HEK293 (cell line): ENCODE measurements at regions not wholly inside any gene's neighbourhood (a gene's known extent, or its start where the extent isn't known, plus 50 kb on each side); places are given as distances from the start of the nearest gene placed in this dataset.

Source experiments
- CTCF ChIA-PET: fragments of 350-600 bp; formaldehyde crosslinking; extraction: SDS; loops from one replicate; lab custom pipeline; 2021; ENCODE audit warnings: antibody characterized with exemption; lab: Yijun Ruan, JAX
- POLR2A ChIA-PET: fragments of 300-600 bp; formaldehyde crosslinking; extraction: SDS; loops from one replicate; lab custom pipeline; 2020; ENCODE audit warnings: antibody characterized with exemption, inconsistent platforms; lab: Yijun Ruan, JAX
- H3K27ac ChIP-seq: fragments of 200-500 bp; sonication (Bioruptor generic); 2 replicates; pipeline ENCODE4 v1.5.1; 2014; ENCODE audit warnings: low read depth, low read length, control low read depth, inconsistent platforms; ENCODE audit errors: extremely low read depth
- H3K36me3 ChIP-seq, 2 experiments: fragments of 200-500 bp in 1 of 2; sonication (Bioruptor generic) in 1 of 2; 1 replicate in 1 of 2; 2 replicates in 1 of 2; pipeline ENCODE4 v1.5.1; 2014 to 2017; ENCODE audit warnings: inconsistent platforms in 2 of 2, low read length in 2 of 2; ENCODE audit not compliant: control insufficient read depth in 2 of 2, insufficient read depth in 1 of 2
- H3K4me1 ChIP-seq: fragments of 200-500 bp; sonication (Bioruptor generic); 2 replicates; pipeline ENCODE4 v1.5.1; 2014; ENCODE audit warnings: mild to moderate bottlenecking, low read length, inconsistent platforms; ENCODE audit not compliant: control insufficient read depth, insufficient read depth
- H3K4me3 ChIP-seq: 2 replicates; pipeline ENCODE4 v1.5.1; 2011; ENCODE audit warnings: low read depth, mild to moderate bottlenecking, control low read depth, low read length, moderate library complexity
- H3K9me3 ChIP-seq: fragments of 200-500 bp; sonication (Bioruptor generic); 2 replicates; pipeline ENCODE4 v1.5.1; 2014; ENCODE audit warnings: low read depth, low read length, inconsistent platforms; ENCODE audit not compliant: control insufficient read depth, insufficient read depth
- GLIS2 ChIP-seq: fragments of 450-650 bp; formaldehyde crosslinking; IDR thresholded peaks from 2 replicates; pipeline ENCODE4 v1.5.1; 2016; ENCODE audit warnings: missing biosample characterization, missing genetic modification characterization
- HOXC10 ChIP-seq: sonication (generic); formaldehyde crosslinking; IDR thresholded peaks from 2 replicates; pipeline ENCODE4 v1.8.1; 2023; ENCODE audit warnings: mild to moderate bottlenecking, missing genetic modification reagents
- IKZF3 ChIP-seq: fragments of 450-650 bp; IDR thresholded peaks from 2 replicates; pipeline ENCODE4 v1.5.0; 2018; ENCODE audit warnings: missing biosample characterization, mild to moderate bottlenecking, missing genetic modification characterization, moderate library complexity
- KLF8 ChIP-seq: fragments of 450-650 bp; formaldehyde crosslinking; IDR thresholded peaks from 2 replicates; pipeline ENCODE4 v1.5.1; 2016; ENCODE audit warnings: missing biosample characterization, missing genetic modification characterization
- MZF1 ChIP-seq: fragments of 450-650 bp; formaldehyde crosslinking; IDR thresholded peaks from 2 replicates; pipeline ENCODE4 v1.5.1; 2017; ENCODE audit warnings: missing biosample characterization, missing genetic modification characterization, borderline replicate concordance
- ZBTB17 ChIP-seq: fragments of 450-650 bp; formaldehyde crosslinking; IDR thresholded peaks from 2 replicates; pipeline ENCODE4 v1.5.1; 2016; ENCODE audit warnings: missing biosample characterization, missing genetic modification characterization
- ZFHX2 ChIP-seq: fragments of 450-650 bp; formaldehyde crosslinking; conservative IDR thresholded peaks from 2 replicates; pipeline ENCODE4 v1.5.1; 2016; ENCODE audit warnings: missing biosample characterization, missing genetic modification characterization
- ZFP37 ChIP-seq: fragments of 450-650 bp; formaldehyde crosslinking; IDR thresholded peaks from 2 replicates; pipeline ENCODE4 v1.5.1; 2016; ENCODE audit warnings: missing biosample characterization, missing genetic modification characterization
- ZNF114 ChIP-seq: fragments of 450-650 bp; formaldehyde crosslinking; IDR thresholded peaks from 2 replicates; pipeline ENCODE4 v1.5.0; 2017; ENCODE audit warnings: missing biosample characterization, missing genetic modification characterization
- ZNF2 ChIP-seq: fragments of 450-650 bp; formaldehyde crosslinking; IDR thresholded peaks from 2 replicates; pipeline ENCODE4 v1.5.1; 2016; ENCODE audit warnings: missing biosample characterization, missing genetic modification characterization
- ZNF23 ChIP-seq: fragments of 450-650 bp; formaldehyde crosslinking; IDR thresholded peaks from 2 replicates; pipeline ENCODE4 v1.5.1; 2016; ENCODE audit warnings: missing biosample characterization, missing genetic modification characterization, borderline replicate concordance
- ZNF26 ChIP-seq: fragments of 450-650 bp; formaldehyde crosslinking; IDR thresholded peaks from 2 replicates; pipeline ENCODE4 v1.5.1; 2016; ENCODE audit warnings: missing biosample characterization, missing genetic modification characterization
- ZNF416 ChIP-seq: fragments of 450-650 bp; formaldehyde crosslinking; IDR thresholded peaks from 2 replicates; pipeline ENCODE4 v1.5.1; 2016; ENCODE audit warnings: missing biosample characterization, missing genetic modification characterization
- ZNF449 ChIP-seq: fragments of 450-650 bp; formaldehyde crosslinking; IDR thresholded peaks from 2 replicates; pipeline ENCODE4 v1.5.1; 2017; ENCODE audit warnings: missing biosample characterization, mild to moderate bottlenecking, missing genetic modification characterization, moderate library complexity
- ZNF664 ChIP-seq: fragments of 450-650 bp; formaldehyde crosslinking; IDR thresholded peaks from 2 replicates; pipeline ENCODE4 v1.5.1; 2016; ENCODE audit warnings: missing biosample characterization, missing genetic modification characterization
- ZNF701 ChIP-seq: fragments of 450-650 bp; formaldehyde crosslinking; IDR thresholded peaks from 2 replicates; pipeline ENCODE4 v1.5.1; 2016; ENCODE audit warnings: missing biosample characterization, missing genetic modification characterization
- ZNF776 ChIP-seq: fragments of 450-650 bp; formaldehyde crosslinking; IDR thresholded peaks from 2 replicates; pipeline ENCODE4 v1.5.0; 2017; ENCODE audit warnings: missing biosample characterization, missing genetic modification characterization, borderline replicate concordance
- TF ChIP-seq, protein P1 (sequence below): fragments of 450-650 bp; IDR thresholded peaks from 2 replicates; pipeline ENCODE4 v1.5.1; 2018; ENCODE audit warnings: missing biosample characterization, missing genetic modification characterization
- TF ChIP-seq, protein P2 (sequence below): fragments of 450-650 bp; formaldehyde crosslinking; IDR thresholded peaks from 2 replicates; pipeline ENCODE4 v1.5.1; 2017; ENCODE audit warnings: missing biosample characterization, missing genetic modification characterization
- TF ChIP-seq, protein P3 (sequence below): fragments of 450-650 bp; formaldehyde crosslinking; IDR thresholded peaks from 2 replicates; pipeline ENCODE4 v1.5.1; 2016; ENCODE audit warnings: missing biosample characterization, missing genetic modification characterization
- TF ChIP-seq, protein P4 (sequence below): fragments of 450-650 bp; formaldehyde crosslinking; IDR thresholded peaks from 2 replicates; pipeline ENCODE4 v1.5.1; 2016; ENCODE audit warnings: missing biosample characterization, missing genetic modification characterization
- TF ChIP-seq, protein P5 (sequence below): fragments of 450-650 bp; formaldehyde crosslinking; IDR thresholded peaks from 2 replicates; pipeline ENCODE4 v1.5.0; 2017; ENCODE audit warnings: missing biosample characterization, missing genetic modification characterization, borderline replicate concordance

DNA sequence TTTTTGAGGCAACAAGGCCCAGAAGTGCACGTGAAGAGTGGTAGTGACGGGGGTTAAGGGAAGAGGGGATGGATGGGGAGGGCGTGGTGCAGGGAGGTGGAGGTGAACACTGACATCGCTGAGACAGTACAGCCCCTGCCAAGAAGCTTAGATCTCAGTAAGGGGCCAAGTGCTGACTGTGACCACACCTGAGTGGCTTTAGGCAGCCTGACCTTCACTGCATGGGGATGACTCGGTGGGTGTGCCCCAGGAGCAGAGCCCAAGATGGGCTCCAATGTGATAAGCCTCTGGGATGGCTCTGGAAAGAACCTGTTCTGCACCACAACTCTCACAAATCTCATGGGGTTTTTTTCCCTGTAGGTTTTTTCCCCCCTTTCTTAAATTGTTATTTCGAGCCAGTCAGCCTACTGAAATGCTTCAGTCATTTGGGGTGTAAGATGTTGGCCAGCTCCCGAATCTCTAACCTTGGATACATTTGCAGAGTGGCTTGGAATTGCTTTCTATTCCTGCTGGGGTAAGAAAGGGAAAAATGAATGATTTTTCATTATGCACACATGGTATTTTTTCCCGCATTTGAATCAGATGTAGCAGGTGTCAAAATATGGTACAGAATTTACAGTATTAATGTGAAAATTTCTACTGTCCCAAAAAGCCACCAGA is 165.0 kb downstream of the TM9SF2 start (continued):
- TF ChIP-seq, protein P1, sequence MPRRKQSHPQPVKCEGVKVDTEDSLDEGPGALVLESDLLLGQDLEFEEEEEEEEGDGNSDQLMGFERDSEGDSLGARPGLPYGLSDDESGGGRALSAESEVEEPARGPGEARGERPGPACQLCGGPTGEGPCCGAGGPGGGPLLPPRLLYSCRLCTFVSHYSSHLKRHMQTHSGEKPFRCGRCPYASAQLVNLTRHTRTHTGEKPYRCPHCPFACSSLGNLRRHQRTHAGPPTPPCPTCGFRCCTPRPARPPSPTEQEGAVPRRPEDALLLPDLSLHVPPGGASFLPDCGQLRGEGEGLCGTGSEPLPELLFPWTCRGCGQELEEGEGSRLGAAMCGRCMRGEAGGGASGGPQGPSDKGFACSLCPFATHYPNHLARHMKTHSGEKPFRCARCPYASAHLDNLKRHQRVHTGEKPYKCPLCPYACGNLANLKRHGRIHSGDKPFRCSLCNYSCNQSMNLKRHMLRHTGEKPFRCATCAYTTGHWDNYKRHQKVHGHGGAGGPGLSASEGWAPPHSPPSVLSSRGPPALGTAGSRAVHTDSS (tag by site-specific recombination), result no peak
- no peak for TF ChIP-seq ZFHX2
- TF ChIP-seq ZNF449 (tag by site-specific recombination), result no peak
- TF ChIP-seq HOXC10 (CRISPR knock-in tag), result no peak
- no peak for TF ChIP-seq GLIS2 (tag by site-specific recombination)
- TF ChIP-seq ZNF23 (tag by site-specific recombination), result no peak
- no peak for TF ChIP-seq ZNF416 (tag by site-specific recombination)

DNA sequence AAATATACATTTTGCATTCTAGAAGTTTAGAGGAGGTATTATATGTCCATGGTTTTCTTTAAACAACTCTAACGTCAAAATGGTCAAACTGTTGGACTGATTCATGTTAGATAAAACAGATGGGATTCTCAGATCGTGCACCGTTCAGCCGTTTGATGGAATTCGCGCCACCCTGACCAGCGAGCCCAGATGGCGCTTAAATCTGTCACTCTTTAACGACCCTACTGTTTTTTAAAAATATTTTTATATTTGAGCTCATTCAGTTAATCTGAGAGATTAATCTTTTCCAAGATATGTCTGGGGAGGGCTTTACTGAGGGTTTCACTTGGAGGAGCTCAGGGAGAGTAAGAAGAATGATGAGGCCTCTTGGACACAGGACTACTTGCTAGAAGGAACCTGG is 164.4 kb downstream of the TM9SF2 start:
- ChIA-PET CTCF (interaction anchor here (0.7 to 1.1 kb wide), 2 partner anchors 48 to 258 kb away, joined by 3 to 4 read pairs; no protein-coding TSS in a partner anchor), POLR2A (interaction anchor here (0.9 kb wide), 1 partner anchor 9 kb away, joined by 4 read pairs; no protein-coding TSS in a partner anchor)
- Histone ChIP-seq H3K4me1 (peaks cover 7% of the 10 kb centered on the region), H3K36me3 (no peaks in the 10 kb centered on the region), H3K9me3 (no peaks in the 10 kb centered on the region), H3K27ac (no peak overlapping the region), H3K4me3 (no peak overlapping the region)
- TF ChIP-seq, protein P2, sequence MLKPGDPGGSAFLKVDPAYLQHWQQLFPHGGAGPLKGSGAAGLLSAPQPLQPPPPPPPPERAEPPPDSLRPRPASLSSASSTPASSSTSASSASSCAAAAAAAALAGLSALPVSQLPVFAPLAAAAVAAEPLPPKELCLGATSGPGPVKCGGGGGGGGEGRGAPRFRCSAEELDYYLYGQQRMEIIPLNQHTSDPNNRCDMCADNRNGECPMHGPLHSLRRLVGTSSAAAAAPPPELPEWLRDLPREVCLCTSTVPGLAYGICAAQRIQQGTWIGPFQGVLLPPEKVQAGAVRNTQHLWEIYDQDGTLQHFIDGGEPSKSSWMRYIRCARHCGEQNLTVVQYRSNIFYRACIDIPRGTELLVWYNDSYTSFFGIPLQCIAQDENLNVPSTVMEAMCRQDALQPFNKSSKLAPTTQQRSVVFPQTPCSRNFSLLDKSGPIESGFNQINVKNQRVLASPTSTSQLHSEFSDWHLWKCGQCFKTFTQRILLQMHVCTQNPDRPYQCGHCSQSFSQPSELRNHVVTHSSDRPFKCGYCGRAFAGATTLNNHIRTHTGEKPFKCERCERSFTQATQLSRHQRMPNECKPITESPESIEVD (tag by site-specific recombination), result no peak
- TF ChIP-seq, protein P3, sequence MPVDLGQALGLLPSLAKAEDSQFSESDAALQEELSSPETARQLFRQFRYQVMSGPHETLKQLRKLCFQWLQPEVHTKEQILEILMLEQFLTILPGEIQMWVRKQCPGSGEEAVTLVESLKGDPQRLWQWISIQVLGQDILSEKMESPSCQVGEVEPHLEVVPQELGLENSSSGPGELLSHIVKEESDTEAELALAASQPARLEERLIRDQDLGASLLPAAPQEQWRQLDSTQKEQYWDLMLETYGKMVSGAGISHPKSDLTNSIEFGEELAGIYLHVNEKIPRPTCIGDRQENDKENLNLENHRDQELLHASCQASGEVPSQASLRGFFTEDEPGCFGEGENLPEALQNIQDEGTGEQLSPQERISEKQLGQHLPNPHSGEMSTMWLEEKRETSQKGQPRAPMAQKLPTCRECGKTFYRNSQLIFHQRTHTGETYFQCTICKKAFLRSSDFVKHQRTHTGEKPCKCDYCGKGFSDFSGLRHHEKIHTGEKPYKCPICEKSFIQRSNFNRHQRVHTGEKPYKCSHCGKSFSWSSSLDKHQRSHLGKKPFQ (tag by site-specific recombination), result no peak
- TF ChIP-seq ZNF701 (tag by site-specific recombination) (no peak), ZFP37 (tag by site-specific recombination) (no peak), IKZF3 (no peak), MZF1 (tag by site-specific recombination) (no peak), ZNF664 (tag by site-specific recombination) (no peak), ZNF2 (tag by site-specific recombination) (no peak), KLF8 (tag by site-specific recombination) (no peak), ZNF26 (tag by site-specific recombination) (no peak), ZNF23 (tag by site-specific recombination) (no peak), ZNF114 (no peak), ZNF776 (no peak), ZBTB17 (tag by site-specific recombination) (no peak)
- TF ChIP-seq, protein P4, sequence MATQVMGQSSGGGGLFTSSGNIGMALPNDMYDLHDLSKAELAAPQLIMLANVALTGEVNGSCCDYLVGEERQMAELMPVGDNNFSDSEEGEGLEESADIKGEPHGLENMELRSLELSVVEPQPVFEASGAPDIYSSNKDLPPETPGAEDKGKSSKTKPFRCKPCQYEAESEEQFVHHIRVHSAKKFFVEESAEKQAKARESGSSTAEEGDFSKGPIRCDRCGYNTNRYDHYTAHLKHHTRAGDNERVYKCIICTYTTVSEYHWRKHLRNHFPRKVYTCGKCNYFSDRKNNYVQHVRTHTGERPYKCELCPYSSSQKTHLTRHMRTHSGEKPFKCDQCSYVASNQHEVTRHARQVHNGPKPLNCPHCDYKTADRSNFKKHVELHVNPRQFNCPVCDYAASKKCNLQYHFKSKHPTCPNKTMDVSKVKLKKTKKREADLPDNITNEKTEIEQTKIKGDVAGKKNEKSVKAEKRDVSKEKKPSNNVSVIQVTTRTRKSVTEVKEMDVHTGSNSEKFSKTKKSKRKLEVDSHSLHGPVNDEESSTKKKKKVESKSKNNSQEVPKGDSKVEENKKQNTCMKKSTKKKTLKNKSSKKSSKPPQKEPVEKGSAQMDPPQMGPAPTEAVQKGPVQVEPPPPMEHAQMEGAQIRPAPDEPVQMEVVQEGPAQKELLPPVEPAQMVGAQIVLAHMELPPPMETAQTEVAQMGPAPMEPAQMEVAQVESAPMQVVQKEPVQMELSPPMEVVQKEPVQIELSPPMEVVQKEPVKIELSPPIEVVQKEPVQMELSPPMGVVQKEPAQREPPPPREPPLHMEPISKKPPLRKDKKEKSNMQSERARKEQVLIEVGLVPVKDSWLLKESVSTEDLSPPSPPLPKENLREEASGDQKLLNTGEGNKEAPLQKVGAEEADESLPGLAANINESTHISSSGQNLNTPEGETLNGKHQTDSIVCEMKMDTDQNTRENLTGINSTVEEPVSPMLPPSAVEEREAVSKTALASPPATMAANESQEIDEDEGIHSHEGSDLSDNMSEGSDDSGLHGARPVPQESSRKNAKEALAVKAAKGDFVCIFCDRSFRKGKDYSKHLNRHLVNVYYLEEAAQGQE (tag by site-specific recombination), result no peak
- TF ChIP-seq, protein P5, sequence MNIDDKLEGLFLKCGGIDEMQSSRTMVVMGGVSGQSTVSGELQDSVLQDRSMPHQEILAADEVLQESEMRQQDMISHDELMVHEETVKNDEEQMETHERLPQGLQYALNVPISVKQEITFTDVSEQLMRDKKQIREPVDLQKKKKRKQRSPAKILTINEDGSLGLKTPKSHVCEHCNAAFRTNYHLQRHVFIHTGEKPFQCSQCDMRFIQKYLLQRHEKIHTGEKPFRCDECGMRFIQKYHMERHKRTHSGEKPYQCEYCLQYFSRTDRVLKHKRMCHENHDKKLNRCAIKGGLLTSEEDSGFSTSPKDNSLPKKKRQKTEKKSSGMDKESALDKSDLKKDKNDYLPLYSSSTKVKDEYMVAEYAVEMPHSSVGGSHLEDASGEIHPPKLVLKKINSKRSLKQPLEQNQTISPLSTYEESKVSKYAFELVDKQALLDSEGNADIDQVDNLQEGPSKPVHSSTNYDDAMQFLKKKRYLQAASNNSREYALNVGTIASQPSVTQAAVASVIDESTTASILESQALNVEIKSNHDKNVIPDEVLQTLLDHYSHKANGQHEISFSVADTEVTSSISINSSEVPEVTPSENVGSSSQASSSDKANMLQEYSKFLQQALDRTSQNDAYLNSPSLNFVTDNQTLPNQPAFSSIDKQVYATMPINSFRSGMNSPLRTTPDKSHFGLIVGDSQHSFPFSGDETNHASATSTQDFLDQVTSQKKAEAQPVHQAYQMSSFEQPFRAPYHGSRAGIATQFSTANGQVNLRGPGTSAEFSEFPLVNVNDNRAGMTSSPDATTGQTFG (tag by site-specific recombination), result no peak
